ENCODE measurements at regions not wholly inside any gene's neighbourhood (a gene's known extent, or its start where the extent isn't known, plus 50 kb on each side); places are given as distances from the start of the nearest gene placed in this dataset.
"Not testable (repeated sequence)": the region's sequence is repeated elsewhere in the genome, so short reads cannot be mapped to it uniquely, and the experiment has no call there.

- Histone ChIP-seq H3K27me3 (no peaks in the 10 kb centered on the region), H3K9me3 (no peaks in the 10 kb centered on the region), H3K4me1 (no peaks in the 10 kb centered on the region), H3K4me3 (no peak overlapping the region), H3K27ac (no peak overlapping the region), H3K36me3 (no peaks in the 10 kb centered on the region)
- TF ChIP-seq POLR2AphosphoS5 (IDR thresholded peaks at IDR 0.05; ENCODE audit: insufficient read depth in 1 of 2, low read depth in 1 of 2) (no peak), POLR2A (IDR thresholded peaks at IDR 0.05) (no peak)
- TF ChIP-seq, protein P1, sequence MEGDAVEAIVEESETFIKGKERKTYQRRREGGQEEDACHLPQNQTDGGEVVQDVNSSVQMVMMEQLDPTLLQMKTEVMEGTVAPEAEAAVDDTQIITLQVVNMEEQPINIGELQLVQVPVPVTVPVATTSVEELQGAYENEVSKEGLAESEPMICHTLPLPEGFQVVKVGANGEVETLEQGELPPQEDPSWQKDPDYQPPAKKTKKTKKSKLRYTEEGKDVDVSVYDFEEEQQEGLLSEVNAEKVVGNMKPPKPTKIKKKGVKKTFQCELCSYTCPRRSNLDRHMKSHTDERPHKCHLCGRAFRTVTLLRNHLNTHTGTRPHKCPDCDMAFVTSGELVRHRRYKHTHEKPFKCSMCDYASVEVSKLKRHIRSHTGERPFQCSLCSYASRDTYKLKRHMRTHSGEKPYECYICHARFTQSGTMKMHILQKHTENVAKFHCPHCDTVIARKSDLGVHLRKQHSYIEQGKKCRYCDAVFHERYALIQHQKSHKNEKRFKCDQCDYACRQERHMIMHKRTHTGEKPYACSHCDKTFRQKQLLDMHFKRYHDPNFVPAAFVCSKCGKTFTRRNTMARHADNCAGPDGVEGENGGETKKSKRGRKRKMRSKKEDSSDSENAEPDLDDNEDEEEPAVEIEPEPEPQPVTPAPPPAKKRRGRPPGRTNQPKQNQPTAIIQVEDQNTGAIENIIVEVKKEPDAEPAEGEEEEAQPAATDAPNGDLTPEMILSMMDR (IDR thresholded peaks at IDR 0.05), result no peak
- intact Hi-C loops (cut with DNase I), result no loop called here
- no peak for DNase-seq (ENCODE audit: extremely low spot score in 2 of 2)
Observed at GRCh38 chr4:178202422-178202821, 760.2 kb upstream of the AGA start.

DNA sequence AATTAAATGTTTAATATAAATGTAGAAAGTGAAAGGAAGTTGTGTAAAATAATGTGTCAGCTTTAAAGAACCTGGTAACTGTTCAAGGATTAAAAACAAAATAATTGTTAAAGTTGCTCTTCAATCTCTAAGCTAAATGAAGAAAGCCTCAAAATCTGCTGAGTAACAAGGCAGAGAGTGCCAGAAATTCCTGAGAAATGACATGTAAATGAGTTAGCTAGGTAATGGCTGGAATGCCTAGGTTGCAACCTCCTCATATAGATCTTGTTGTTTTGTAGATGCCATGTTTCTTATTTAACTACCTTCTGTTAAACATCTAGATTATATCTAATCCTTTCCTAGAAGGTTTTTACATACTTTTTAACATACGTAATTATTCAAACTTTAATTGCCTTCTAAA, 763.6 kb upstream of the AGA start:
- intact Hi-C loops (cut with DNase I), result no loop called here
- DNase-seq (ENCODE audit: extremely low spot score in 2 of 2), result no peak
- no peaks in the 10 kb centered on the region for H3K4me1 ChIP-seq
- H3K4me3 ChIP-seq, result no peak overlapping the region
- H3K9me3 ChIP-seq, result no peaks in the 10 kb centered on the region
- TF ChIP-seq, protein P1 (IDR thresholded peaks at IDR 0.05), result no peak
- TF ChIP-seq POLR2A (IDR thresholded peaks at IDR 0.05), result no peak
- no peak for TF ChIP-seq POLR2AphosphoS5 (IDR thresholded peaks at IDR 0.05; ENCODE audit: insufficient read depth in 1 of 2, low read depth in 1 of 2)
- H3K36me3 ChIP-seq, result no peaks in the 10 kb centered on the region
- no peak overlapping the region for H3K27ac ChIP-seq
- H3K27me3 ChIP-seq, result no peaks in the 10 kb centered on the region

DNA sequence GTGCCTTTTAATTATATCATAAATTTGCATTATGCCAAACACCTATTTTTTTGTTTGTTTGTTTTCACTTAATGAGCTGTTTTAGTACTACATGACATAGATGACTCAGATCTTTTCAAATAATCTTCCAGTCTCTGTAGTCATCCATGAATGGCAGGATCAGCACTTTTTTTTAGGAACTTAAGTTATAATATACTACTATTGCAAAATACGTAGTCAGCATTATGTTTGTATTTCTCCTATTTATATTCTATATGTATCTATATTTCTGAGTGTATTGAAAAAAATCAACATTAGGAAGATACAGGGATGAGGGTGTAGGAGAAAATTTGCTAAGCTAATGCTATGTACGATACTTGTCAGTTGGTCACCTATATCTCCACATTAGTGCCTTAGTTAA, 773.1 kb upstream of the AGA start:
- intact Hi-C loops (cut with DNase I), result no loop called here
- Histone ChIP-seq H3K27me3 (no peaks in the 10 kb centered on the region), H3K9me3 (no peaks in the 10 kb centered on the region)

DNA sequence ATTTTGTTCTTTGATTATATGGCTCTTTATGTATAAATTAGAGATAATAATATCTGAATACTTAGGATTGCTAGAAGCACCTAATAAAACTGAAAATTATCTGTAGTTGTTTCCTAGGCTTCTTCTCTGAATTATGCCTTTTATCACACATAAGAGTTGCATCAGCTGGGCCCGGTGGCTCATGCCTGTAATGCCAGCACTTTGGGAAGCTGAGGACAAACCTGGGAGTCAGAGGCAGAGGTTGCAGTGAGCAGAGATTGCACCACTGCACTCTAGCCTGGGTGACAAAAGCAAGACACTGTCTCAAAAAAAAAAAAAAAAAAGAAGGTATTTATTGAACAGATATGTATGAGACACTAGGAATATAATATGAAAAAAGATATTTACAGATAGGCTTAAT, 773.5 kb upstream of the AGA start:
- Histone ChIP-seq H3K27me3 (no peaks in the 10 kb centered on the region), H3K27ac (no peak overlapping the region), H3K9me3 (no peaks in the 10 kb centered on the region), H3K36me3 (no peaks in the 10 kb centered on the region), H3K4me3 (no peak overlapping the region), H3K4me1 (no peaks in the 10 kb centered on the region)
- TF ChIP-seq, protein P1 (IDR thresholded peaks at IDR 0.05), result no peak
- TF ChIP-seq POLR2AphosphoS5 (IDR thresholded peaks at IDR 0.05; ENCODE audit: insufficient read depth in 1 of 2, low read depth in 1 of 2) (no peak), POLR2A (IDR thresholded peaks at IDR 0.05) (no peak)
- DNase-seq (ENCODE audit: extremely low spot score in 2 of 2), result no peak
- intact Hi-C loops (cut with DNase I), result no loop called here

More for the DNA sequence above, 773.1 kb upstream of the AGA start:
- Histone ChIP-seq H3K4me1 (no peaks in the 10 kb centered on the region), H3K27ac (no peak overlapping the region), H3K4me3 (no peak overlapping the region), H3K36me3 (no peaks in the 10 kb centered on the region)
- TF ChIP-seq POLR2AphosphoS5 (IDR thresholded peaks at IDR 0.05; ENCODE audit: insufficient read depth in 1 of 2, low read depth in 1 of 2) (no peak), POLR2A (IDR thresholded peaks at IDR 0.05) (no peak)
- TF ChIP-seq, protein P1 (IDR thresholded peaks at IDR 0.05), result no peak
- no peak for DNase-seq (ENCODE audit: extremely low spot score in 2 of 2)

- H3K4me1 ChIP-seq; H3K27me3 ChIP-seq; H3K9me3 ChIP-seq; H3K4me3 ChIP-seq; intact Hi-C loops (cut with DNase I); DNase-seq (ENCODE audit: extremely low spot score in 2 of 2); H3K27ac ChIP-seq; H3K36me3 ChIP-seq: not testable (repeated sequence)
Observed at GRCh38 chr4:178226421-178226820, 784.2 kb upstream of the AGA start.

DNA sequence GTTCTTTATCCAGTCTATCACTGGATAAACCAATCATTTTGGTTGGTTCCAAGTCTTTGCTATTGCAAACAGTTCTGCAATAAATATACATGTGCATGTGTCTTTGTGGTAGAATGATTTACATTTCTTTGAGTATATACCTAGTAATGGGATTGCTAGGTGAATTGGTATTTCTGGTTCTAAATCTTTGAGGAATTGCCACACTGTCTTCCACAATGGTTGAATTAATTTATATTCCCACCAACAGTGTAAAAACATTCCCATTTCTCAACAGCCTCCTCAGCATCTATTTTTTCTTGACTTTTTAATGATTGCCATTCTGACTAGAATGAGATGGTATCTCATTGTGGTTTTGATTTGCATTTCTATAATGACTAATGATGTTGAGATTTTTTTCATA, 791.7 kb upstream of the AGA start:
- DNase-seq (ENCODE audit: extremely low spot score in 2 of 2), result no peak
- TF ChIP-seq POLR2AphosphoS5 (IDR thresholded peaks at IDR 0.05; ENCODE audit: insufficient read depth in 1 of 2, low read depth in 1 of 2), result no peak
- TF ChIP-seq, protein P1 (IDR thresholded peaks at IDR 0.05), result no peak
- no peak for TF ChIP-seq POLR2A (IDR thresholded peaks at IDR 0.05)
- no peaks in the 10 kb centered on the region for H3K27me3 ChIP-seq
- no peaks in the 10 kb centered on the region for H3K9me3 ChIP-seq
- no peak overlapping the region for H3K4me3 ChIP-seq
- no peaks in the 10 kb centered on the region for H3K4me1 ChIP-seq
- H3K27ac ChIP-seq, result no peak overlapping the region
- intact Hi-C loops (cut with DNase I), result no loop called here
- no peaks in the 10 kb centered on the region for H3K36me3 ChIP-seq

All from vagina (tissue), 2 donors.